Loucy (cell line): ENCODE measurements at regions not wholly inside any gene's neighbourhood (a gene's known extent, or its start where the extent isn't known, plus 50 kb on each side); places are given as distances from the start of the nearest gene placed in this dataset.
A peak's percentile ranks its signal among the peaks of the same experiment; 100 is the strongest.

Experiments used
- H2AFZ ChIP-seq: fragments of 200-600 bp; sonication (generic); 2 replicates; pipeline ENCODE4 v1.6.0; 2016; ENCODE audit warnings: antibody characterized with exemption, mild to moderate bottlenecking, low read length, moderate library complexity
- H3F3A ChIP-seq: fragments of 200-600 bp; 2 replicates; pipeline ENCODE4 v1.6.0; 2016; ENCODE audit warnings: antibody characterized with exemption, low read depth, mild to moderate bottlenecking
- H3K27me3 ChIP-seq: fragments of 200-600 bp; sonication (generic); 2 replicates; pipeline ENCODE4 v1.6.1; 2014; ENCODE audit warnings: low read length, mild to moderate bottlenecking; ENCODE audit not compliant: insufficient read depth, poor library complexity, severe bottlenecking
- H3K36me3 ChIP-seq: fragments of 200-600 bp; sonication (generic); 2 replicates; pipeline ENCODE4 v1.6.1; 2016; ENCODE audit warnings: low read length; ENCODE audit not compliant: insufficient read depth
- H3K4me1 ChIP-seq: fragments of 200-600 bp; sonication (generic); 2 replicates; pipeline ENCODE4 v1.5.1; 2014; ENCODE audit warnings: low read length, mild to moderate bottlenecking; ENCODE audit not compliant: insufficient read depth, poor library complexity, severe bottlenecking
- H3K4me2 ChIP-seq: fragments of 200-600 bp; sonication (generic); 2 replicates; pipeline ENCODE4 v1.6.0; 2014; ENCODE audit warnings: antibody characterized with exemption, low read length, low read depth, mild to moderate bottlenecking; ENCODE audit not compliant: poor library complexity, severe bottlenecking
- H3K4me3 ChIP-seq: fragments of 200-600 bp; sonication (generic); 2 replicates; pipeline ENCODE4 v1.5.1; 2014; ENCODE audit warnings: low read length, mild to moderate bottlenecking, mixed read lengths; ENCODE audit not compliant: poor library complexity, severe bottlenecking
- H3K79me2 ChIP-seq: fragments of 200-600 bp; sonication (generic); 2 replicates; pipeline ENCODE4 v1.6.1; 2014; ENCODE audit warnings: low read length; ENCODE audit not compliant: insufficient read depth
- H3K9ac ChIP-seq: fragments of 200-600 bp; sonication (generic); 2 replicates; pipeline ENCODE4 v1.6.0; 2014; ENCODE audit warnings: mild to moderate bottlenecking, low read depth, low read length, moderate library complexity; ENCODE audit not compliant: poor library complexity, severe bottlenecking
- H3K9me2 ChIP-seq: fragments of 200-600 bp; sonication (generic); replicated peaks from 2 replicates; pipeline ENCODE4 v1.6.1; 2016; ENCODE audit warnings: low read depth, low read length, mixed read lengths
- H3K9me3 ChIP-seq: fragments of 200-600 bp; sonication (generic); 2 replicates; pipeline ENCODE4 v1.6.1; 2014; ENCODE audit warnings: mild to moderate bottlenecking, antibody characterized with exemption, low read length, low read depth; ENCODE audit not compliant: insufficient read depth
- H4K20me1 ChIP-seq: fragments of 200-600 bp; sonication (generic); 2 replicates; pipeline ENCODE4 v1.6.0; 2014; ENCODE audit warnings: antibody characterized with exemption, low read length, mild to moderate bottlenecking; ENCODE audit not compliant: insufficient read depth, poor library complexity, severe bottlenecking
- EZH2phosphoT487 ChIP-seq: fragments of 200-600 bp; IDR thresholded peaks from 2 replicates; pipeline ENCODE4 v1.6.1; 2018; ENCODE audit warnings: antibody characterized with exemption, mild to moderate bottlenecking, moderate library complexity, borderline replicate concordance
- TF ChIP-seq, protein P1 (sequence below): fragments of 200-600 bp; sonication (generic); conservative IDR thresholded peaks from 2 replicates; pipeline ENCODE4 v1.5.1; 2014; ENCODE audit warnings: mild to moderate bottlenecking, antibody characterized with exemption, low read length

DNA sequence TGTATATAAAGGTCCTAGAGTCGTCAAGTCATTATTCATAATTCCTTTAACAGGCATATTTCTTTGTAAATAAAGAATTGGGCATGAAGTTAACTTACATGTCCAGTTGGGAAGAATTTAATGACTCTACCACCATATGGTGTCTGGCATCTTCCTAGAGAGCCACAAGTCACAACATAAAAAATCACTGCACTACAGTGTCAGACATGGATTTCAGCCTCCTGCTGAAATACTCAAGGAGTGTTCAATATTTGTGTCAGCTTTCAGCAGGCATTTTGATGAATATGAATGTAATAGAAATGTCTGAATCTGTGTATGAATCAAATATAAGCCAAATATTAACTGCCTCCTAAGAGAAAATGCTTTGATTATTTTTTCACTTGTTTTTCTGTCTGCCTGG, 91.9 kb upstream of the TMPRSS15 start:
- TF ChIP-seq, protein P1, sequence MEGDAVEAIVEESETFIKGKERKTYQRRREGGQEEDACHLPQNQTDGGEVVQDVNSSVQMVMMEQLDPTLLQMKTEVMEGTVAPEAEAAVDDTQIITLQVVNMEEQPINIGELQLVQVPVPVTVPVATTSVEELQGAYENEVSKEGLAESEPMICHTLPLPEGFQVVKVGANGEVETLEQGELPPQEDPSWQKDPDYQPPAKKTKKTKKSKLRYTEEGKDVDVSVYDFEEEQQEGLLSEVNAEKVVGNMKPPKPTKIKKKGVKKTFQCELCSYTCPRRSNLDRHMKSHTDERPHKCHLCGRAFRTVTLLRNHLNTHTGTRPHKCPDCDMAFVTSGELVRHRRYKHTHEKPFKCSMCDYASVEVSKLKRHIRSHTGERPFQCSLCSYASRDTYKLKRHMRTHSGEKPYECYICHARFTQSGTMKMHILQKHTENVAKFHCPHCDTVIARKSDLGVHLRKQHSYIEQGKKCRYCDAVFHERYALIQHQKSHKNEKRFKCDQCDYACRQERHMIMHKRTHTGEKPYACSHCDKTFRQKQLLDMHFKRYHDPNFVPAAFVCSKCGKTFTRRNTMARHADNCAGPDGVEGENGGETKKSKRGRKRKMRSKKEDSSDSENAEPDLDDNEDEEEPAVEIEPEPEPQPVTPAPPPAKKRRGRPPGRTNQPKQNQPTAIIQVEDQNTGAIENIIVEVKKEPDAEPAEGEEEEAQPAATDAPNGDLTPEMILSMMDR = no peak
- no peak for TF ChIP-seq EZH2phosphoT487
- Histone ChIP-seq H3K4me1 (no peaks in the 10 kb centered on the region), H3K4me3 (no peak overlapping the region), H3K79me2 (no peaks in the 10 kb centered on the region), H3K4me2 (no peak overlapping the region), H4K20me1 (no peaks in the 10 kb centered on the region), H3K27me3 (no peaks in the 10 kb centered on the region), H3F3A (no peaks in the 10 kb centered on the region), H2AFZ (no peak overlapping the region), H3K9ac (no peak overlapping the region), H3K36me3 (no peaks in the 10 kb centered on the region), H3K9me3 (no peaks in the 10 kb centered on the region), H3K9me2 (no peaks in the 10 kb centered on the region)

DNA sequence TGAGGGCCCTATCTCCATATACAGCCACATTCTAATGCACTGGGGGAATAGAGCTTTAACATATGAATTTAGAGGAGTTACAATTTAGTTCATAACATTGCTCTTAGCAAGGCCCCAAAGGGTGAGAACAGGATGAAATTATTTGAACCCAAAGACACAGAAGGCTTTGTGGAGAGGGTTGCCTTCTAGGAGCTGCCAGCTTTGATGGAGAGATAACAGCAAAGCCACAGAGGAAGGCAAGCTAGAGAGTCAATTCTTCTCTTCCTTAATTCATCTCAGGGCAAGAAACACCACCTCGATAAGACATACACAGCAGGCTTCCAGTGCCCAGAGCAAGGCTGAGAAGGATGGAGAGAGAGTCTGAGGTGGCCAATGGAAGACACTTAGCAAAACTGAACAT, 94.8 kb upstream of the TMPRSS15 start:
- TF ChIP-seq, protein P1 = no peak
- TF ChIP-seq EZH2phosphoT487 = no peak
- H3K9me2 ChIP-seq = no peaks in the 10 kb centered on the region
- H3K4me2 ChIP-seq = no peak overlapping the region
- H3K9ac ChIP-seq = no peak overlapping the region
- H3K79me2 ChIP-seq = no peaks in the 10 kb centered on the region
- H3K4me1 ChIP-seq = no peaks in the 10 kb centered on the region
- H3F3A ChIP-seq = no peaks in the 10 kb centered on the region
- H3K4me3 ChIP-seq = no peak overlapping the region
- no peaks in the 10 kb centered on the region for H3K9me3 ChIP-seq
- no peaks in the 10 kb centered on the region for H3K27me3 ChIP-seq
- H3K36me3 ChIP-seq = no peaks in the 10 kb centered on the region
- H4K20me1 ChIP-seq = no peaks in the 10 kb centered on the region
- H2AFZ ChIP-seq = 0 out of 2 replicates have a peak overlapping the region, but pooled peaks have one; percentile 39

DNA sequence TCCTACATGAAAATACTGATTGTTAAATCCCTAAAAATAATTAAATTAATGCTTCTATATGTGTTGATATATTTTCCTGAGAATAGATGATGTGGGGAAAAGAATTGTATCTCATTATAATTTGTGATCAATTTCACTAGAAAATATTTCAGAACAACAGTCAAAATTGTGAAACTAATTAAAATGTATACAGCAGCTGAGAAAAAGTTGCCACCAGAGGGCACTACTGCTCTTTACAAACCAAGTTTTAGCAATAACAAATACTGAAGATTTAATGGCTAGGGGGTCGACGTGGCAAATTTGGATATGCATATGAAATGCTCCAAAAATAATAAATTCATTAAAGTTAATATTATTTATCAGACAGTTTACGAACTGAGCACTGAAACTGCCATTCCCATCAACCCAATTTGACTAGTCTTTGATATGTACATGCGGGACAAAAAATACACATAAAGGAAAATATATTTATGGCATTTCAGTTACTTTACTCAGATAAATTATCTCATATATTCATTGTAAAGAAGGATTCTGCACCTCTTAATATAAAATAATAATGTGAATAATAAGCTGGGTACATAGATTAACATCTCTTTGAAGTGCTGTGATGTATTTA, 96.3 kb upstream of the TMPRSS15 start:
- H2AFZ ChIP-seq = no peak overlapping the region

More for the DNA sequence above, 96.3 kb upstream of the TMPRSS15 start:
- Histone ChIP-seq H3K4me1 (no peaks in the 10 kb centered on the region), H3K9me3 (no peaks in the 10 kb centered on the region), H3K9ac (no peak overlapping the region), H3K36me3 (no peaks in the 10 kb centered on the region), H3K4me3 (no peak overlapping the region), H3K27me3 (no peaks in the 10 kb centered on the region), H4K20me1 (no peaks in the 10 kb centered on the region), H3K79me2 (no peaks in the 10 kb centered on the region), H3K4me2 (no peak overlapping the region), H3F3A (no peaks in the 10 kb centered on the region), H3K9me2 (no peaks in the 10 kb centered on the region)
- no peak for TF ChIP-seq EZH2phosphoT487
- TF ChIP-seq, protein P1 = peak; percentile 94
